ENCODE measurements at regions not wholly inside any gene's neighbourhood (a gene's known extent, or its start where the extent isn't known, plus 50 kb on each side); places are given as distances from the start of the nearest gene placed in this dataset.
"Not testable (repeated sequence)": the region's sequence is repeated elsewhere in the genome, so short reads cannot be mapped to it uniquely, and the experiment has no call there.

DNA sequence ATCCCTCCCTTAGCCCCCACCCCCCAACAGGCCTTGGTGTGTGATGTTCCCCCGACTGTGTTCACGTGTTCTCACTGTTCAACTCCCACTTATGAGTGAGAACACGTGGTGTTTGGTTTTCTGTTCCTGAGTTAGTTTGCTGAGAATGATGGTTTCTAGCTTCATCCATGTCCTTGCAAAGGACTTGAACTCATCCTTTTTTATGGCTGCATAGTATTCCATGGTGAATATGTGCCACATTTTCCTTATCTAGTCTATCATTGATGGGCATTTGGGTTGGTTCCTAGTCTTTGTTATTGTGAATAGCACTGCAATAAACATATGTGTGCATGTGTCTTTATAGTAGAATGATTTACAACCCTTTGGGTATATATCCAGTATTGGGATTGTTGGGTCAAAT is 330.4 kb downstream of the OMA1 start:
- peak; percentile 67 for TF ChIP-seq ZNF146 (CRISPR knock-in tag; IDR thresholded peaks at IDR 0.05; ENCODE audit: unreplicated experiment)
- H4K20me1 ChIP-seq (replicated peaks; ENCODE audit: control insufficient read depth, insufficient read depth, low read length); POLR2A ChIA-PET; H3K9me3 ChIP-seq (replicated peaks; ENCODE audit: control insufficient read depth, insufficient read depth, low read depth, low read length); H3K36me3 ChIP-seq (ENCODE audit: control insufficient read depth, insufficient read depth, low read length); intact Hi-C loops (cut with micrococcal nuclease); CTCF ChIA-PET (ENCODE audit: low intra/inter-chr PET ratio); DNase-seq (ENCODE audit: extremely low read depth in 1 of 4, low spot score in 3 of 4); H3K27me3 ChIP-seq (ENCODE audit: control insufficient read depth in 2 of 2, insufficient read depth in 2 of 2, low read length in 2 of 2); H3K9ac ChIP-seq (ENCODE audit: insufficient read depth in 1 of 2, low read depth in 2 of 2, low read length in 2 of 2); FAIRE-seq; H3K4me2 ChIP-seq (ENCODE audit: insufficient read depth, low read length); ATAC-seq; in situ Hi-C loops (cut with MboI); H3K79me2 ChIP-seq (ENCODE audit: control insufficient read depth, insufficient read depth, low read length); H3K4me3 ChIP-seq; H3K4me1 ChIP-seq (replicated peaks in 1 of 2; ENCODE audit: control insufficient read depth in 2 of 2, insufficient read depth in 2 of 2, low read length in 2 of 2); H3K27ac ChIP-seq (ENCODE audit: extremely low read depth, low read depth, low read length); H3K9me1 ChIP-seq (ENCODE audit: control insufficient read depth, insufficient read depth, low read length); H2AFZ ChIP-seq (ENCODE audit: low read depth, low read length); BruUV-seq (replicated peaks): not testable (repeated sequence)
- WGBS (ENCODE audit: insufficient coverage, low coverage, missing lambda C conversion rate) = 0% methylated on average over 3 of the region's 3 CpGs

DNA sequence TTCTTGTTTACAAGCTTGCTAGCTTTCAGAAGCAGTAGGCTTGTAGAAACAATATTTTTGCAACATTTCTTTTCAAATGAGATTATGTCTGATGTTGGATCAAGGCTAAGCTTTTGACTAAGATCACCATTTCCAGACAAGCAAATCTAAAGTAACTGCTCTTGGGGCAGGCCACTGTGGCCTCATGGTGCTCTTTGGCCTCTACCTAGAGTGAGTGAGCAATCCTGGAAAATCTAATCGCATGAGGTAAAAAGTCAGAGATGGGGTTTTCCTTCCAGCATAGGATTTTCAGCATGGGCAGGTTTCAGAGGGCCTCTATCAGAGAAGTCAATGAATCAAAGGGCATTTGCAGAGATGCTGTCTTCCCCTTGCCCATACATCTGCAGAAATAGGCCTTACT is 331.9 kb downstream of the OMA1 start:
- no peak overlapping the region for H3K4me2 ChIP-seq (ENCODE audit: insufficient read depth, low read length)
- H4K20me1 ChIP-seq (replicated peaks; ENCODE audit: control insufficient read depth, insufficient read depth, low read length) = no peaks in the 10 kb centered on the region
- no peak overlapping the region for H3K27ac ChIP-seq (ENCODE audit: extremely low read depth, low read depth, low read length)
- POLR2A ChIA-PET = no interaction called here
- ATAC-seq (no peak), FAIRE-seq (no peak), DNase-seq (ENCODE audit: extremely low read depth in 1 of 4, low spot score in 3 of 4) (no peak)
- no peaks in the 10 kb centered on the region for H3K36me3 ChIP-seq (ENCODE audit: control insufficient read depth, insufficient read depth, low read length)
- intact Hi-C loops (cut with micrococcal nuclease) = no loop called here
- CTCF ChIA-PET (ENCODE audit: low intra/inter-chr PET ratio) = no interaction called here
- H3K27me3 ChIP-seq (ENCODE audit: control insufficient read depth in 2 of 2, insufficient read depth in 2 of 2, low read length in 2 of 2) = no peaks in the 10 kb centered on the region
- no peaks in the 10 kb centered on the region for H3K79me2 ChIP-seq (ENCODE audit: control insufficient read depth, insufficient read depth, low read length)
- WGBS (ENCODE audit: insufficient coverage, low coverage, missing lambda C conversion rate) = 0% methylated on average over 1 of the region's 1 CpG
- H3K4me1 ChIP-seq (replicated peaks in 1 of 2; ENCODE audit: control insufficient read depth in 2 of 2, insufficient read depth in 2 of 2, low read length in 2 of 2) = no peaks in the 10 kb centered on the region
- no peaks in the 10 kb centered on the region for H3K9me1 ChIP-seq (ENCODE audit: control insufficient read depth, insufficient read depth, low read length)
- BruUV-seq (replicated peaks) = no TSS peak
- no peaks in the 10 kb centered on the region for H3K9me3 ChIP-seq (replicated peaks; ENCODE audit: control insufficient read depth, insufficient read depth, low read depth, low read length)
- in situ Hi-C loops (cut with MboI) = no loop called here
- H3K9ac ChIP-seq (ENCODE audit: insufficient read depth in 1 of 2, low read depth in 2 of 2, low read length in 2 of 2) = no peak overlapping the region
- H2AFZ ChIP-seq (ENCODE audit: low read depth, low read length) = no peak overlapping the region
- no peak overlapping the region for H3K4me3 ChIP-seq
- no peak for TF ChIP-seq SOX6 (IDR thresholded peaks at IDR 0.05)
- no peak for TF ChIP-seq CBX8 (IDR thresholded peaks at IDR 0.05; ENCODE audit: borderline replicate concordance, extremely low read depth, low read depth, low read length, poor library complexity, severe bottlenecking)
- no peak for TF ChIP-seq ZBTB7A (IDR thresholded peaks at IDR 0.05; ENCODE audit: borderline replicate concordance, control insufficient read depth, low read depth, low read length)
- TF ChIP-seq CBX2 (IDR thresholded peaks at IDR 0.05; ENCODE audit: insufficient read depth, low read length, poor library complexity, severe bottlenecking) = no peak
- TF ChIP-seq TCF3 (CRISPR knock-in tag; IDR thresholded peaks at IDR 0.05) = no peak
- TF ChIP-seq ZNF316 (IDR thresholded peaks at IDR 0.05) = no peak
- TF ChIP-seq MXI1 (IDR thresholded peaks at IDR 0.05; ENCODE audit: low read depth, low read length) = no peak
- TF ChIP-seq, protein P1, sequence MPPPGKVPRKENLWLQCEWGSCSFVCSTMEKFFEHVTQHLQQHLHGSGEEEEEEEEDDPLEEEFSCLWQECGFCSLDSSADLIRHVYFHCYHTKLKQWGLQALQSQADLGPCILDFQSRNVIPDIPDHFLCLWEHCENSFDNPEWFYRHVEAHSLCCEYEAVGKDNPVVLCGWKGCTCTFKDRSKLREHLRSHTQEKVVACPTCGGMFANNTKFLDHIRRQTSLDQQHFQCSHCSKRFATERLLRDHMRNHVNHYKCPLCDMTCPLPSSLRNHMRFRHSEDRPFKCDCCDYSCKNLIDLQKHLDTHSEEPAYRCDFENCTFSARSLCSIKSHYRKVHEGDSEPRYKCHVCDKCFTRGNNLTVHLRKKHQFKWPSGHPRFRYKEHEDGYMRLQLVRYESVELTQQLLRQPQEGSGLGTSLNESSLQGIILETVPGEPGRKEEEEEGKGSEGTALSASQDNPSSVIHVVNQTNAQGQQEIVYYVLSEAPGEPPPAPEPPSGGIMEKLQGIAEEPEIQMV (tag; conservative IDR thresholded peaks at IDR 0.05; ENCODE audit: low read depth) = no peak
- TF ChIP-seq HEY1 (CRISPR knock-in tag; IDR thresholded peaks at IDR 0.05; ENCODE audit: borderline replicate concordance) = no peak
- no peak for TF ChIP-seq KDM2B (CRISPR knock-in tag; IDR thresholded peaks at IDR 0.05)
- no peak for TF ChIP-seq HMGN3 (IDR thresholded peaks at IDR 0.05; ENCODE audit: borderline replicate concordance, extremely low read depth, insufficient read length, low read depth, low read length)
- no peak for TF ChIP-seq TRIM24 (IDR thresholded peaks at IDR 0.05)

All from K562 (cell line).